ENCODE measurements at regions not wholly inside any gene's neighbourhood (a gene's known extent, or its start where the extent isn't known, plus 50 kb on each side); places are given as distances from the start of the nearest gene placed in this dataset.

DNA sequence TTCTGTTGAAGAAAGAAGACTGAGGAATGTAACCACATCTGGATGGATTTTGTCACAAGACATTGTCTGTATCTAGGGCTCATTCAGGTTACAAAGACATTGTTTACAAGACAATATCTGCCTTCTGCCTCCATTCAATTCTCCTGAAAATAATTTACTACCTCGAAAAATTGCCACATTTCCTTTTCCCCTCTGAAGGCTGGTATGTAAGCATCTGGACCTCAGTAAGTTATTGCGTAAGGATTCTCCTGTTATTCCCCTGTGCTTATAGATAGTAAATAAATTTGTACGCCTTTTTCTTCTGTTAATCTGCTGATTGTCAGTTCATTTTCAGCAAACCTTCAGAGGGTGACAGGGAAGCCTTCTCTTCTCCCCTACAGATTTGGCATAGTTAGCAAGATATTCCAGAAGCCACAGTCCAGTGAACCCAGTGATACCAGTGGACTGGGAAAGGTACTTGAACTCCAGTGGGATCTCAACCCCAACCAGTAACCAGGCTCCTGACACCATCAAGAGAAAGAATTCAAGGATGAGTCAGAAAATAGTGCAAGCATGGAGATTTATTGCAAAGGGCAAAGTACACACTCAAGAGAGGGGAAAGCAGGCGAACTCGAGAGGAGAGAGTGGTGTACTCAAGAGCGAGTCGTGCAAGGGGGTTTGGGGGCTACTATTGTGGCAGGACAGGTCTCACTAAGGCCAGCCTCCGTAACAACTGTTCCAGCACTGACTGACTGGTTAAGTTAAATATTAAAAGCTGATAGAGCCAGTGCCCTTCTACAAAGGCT, 706.9 kb upstream of the GHITM start:
- Histone ChIP-seq H3K27ac (ENCODE audit: low read length) (no peak overlapping the region), H3K4me1 (ENCODE audit: control insufficient read depth, insufficient read depth, low read length) (no peaks in the 10 kb centered on the region), H3K27me3 (ENCODE audit: control insufficient read depth, insufficient read depth) (no peaks in the 10 kb centered on the region), H3K9me3 (ENCODE audit: control insufficient read depth, low read length) (no peaks in the 10 kb centered on the region), H3K4me3 (ENCODE audit: low read length) (no peak overlapping the region)
- intact Hi-C loops (cut with DNase I), result no loop called here
- WGBS, result 87% methylated on average over 8 of the region's 8 CpGs
- no peak for DNase-seq
- ATAC-seq, result no peak

GRCh38 chr10:83433705-83434104, 705.6 kb upstream of the GHITM start:
- WGBS, result 66% methylated on average over 4 of the region's 4 CpGs
- Histone ChIP-seq H3K9me3 (ENCODE audit: control insufficient read depth, low read length) (no peaks in the 10 kb centered on the region), H3K27ac (ENCODE audit: low read length) (no peak overlapping the region), H3K4me3 (ENCODE audit: low read length) (no peak overlapping the region), H3K4me1 (ENCODE audit: control insufficient read depth, insufficient read depth, low read length) (no peaks in the 10 kb centered on the region), H3K27me3 (ENCODE audit: control insufficient read depth, insufficient read depth) (no peaks in the 10 kb centered on the region)
- intact Hi-C loops (cut with DNase I), result no loop called here
- DNase-seq (no peak), ATAC-seq (no peak)

GRCh38 chr10:83448013-83448412, 691.3 kb upstream of the GHITM start:
- 99% methylated on average over 1 of the region's 1 CpG for WGBS
- intact Hi-C loops (cut with DNase I), result no loop called here
- no peak overlapping the region for H3K4me3 ChIP-seq (ENCODE audit: low read length)
- no peak overlapping the region for H3K27ac ChIP-seq (ENCODE audit: low read length)
- no peaks in the 10 kb centered on the region for H3K4me1 ChIP-seq (ENCODE audit: control insufficient read depth, insufficient read depth, low read length)
- DNase-seq, result no peak
- H3K27me3 ChIP-seq (ENCODE audit: control insufficient read depth, insufficient read depth), result no peaks in the 10 kb centered on the region
- no peaks in the 10 kb centered on the region for H3K9me3 ChIP-seq (ENCODE audit: control insufficient read depth, low read length)
- ATAC-seq, result no peak

DNA sequence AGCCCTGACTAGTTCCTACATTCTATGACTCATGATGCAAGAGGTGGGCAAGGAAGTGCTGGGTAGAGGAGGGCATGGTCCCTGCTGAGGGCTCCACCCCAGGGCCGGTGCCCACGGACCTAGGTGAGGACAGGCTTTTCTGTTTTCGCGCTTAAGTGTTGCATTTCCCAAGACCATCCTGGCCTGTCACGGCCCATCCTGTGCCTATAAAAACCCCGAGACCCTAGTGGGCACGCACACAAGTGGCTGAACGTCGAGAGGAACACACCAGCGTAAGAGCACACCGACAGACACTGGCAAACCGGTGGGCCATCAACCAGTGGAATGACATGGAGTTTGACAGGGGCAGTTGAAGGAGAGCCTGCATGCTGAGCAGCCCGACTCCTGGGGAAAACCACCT, 680.7 kb upstream of the GHITM start:
- Histone ChIP-seq H3K4me1 (ENCODE audit: control insufficient read depth, insufficient read depth, low read length) (no peaks in the 10 kb centered on the region), H3K27ac (ENCODE audit: low read length) (no peak overlapping the region), H3K4me3 (ENCODE audit: low read length) (no peak overlapping the region), H3K27me3 (ENCODE audit: control insufficient read depth, insufficient read depth) (no peaks in the 10 kb centered on the region), H3K9me3 (ENCODE audit: control insufficient read depth, low read length) (no peaks in the 10 kb centered on the region)
- ATAC-seq (no peak), DNase-seq (peak in 1 of 3 donors; percentile 24)
- WGBS, result 86% methylated on average over 13 of the region's 13 CpGs
- intact Hi-C loops (cut with DNase I), result no loop called here

DNA sequence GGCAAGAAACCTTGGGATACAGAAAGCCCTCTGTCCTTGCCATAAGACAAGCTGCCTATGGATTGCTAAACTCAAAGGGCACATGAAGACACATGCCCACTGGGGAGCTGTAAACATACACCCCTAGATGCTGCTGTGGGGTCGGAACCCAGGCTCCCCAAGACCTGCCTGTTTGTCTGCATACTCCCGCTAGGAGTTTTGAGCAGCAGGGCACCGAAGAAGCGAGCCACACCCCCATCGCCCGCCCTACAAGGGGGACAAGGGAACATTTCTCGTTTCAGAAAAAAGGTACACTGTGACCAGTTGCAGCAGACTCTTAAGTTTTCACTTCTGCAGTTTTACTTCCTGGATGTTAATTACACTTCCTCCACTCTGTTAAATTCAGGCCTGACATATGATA, 680.2 kb upstream of the GHITM start:
- intact Hi-C loops (cut with DNase I), result no loop called here
- no peaks in the 10 kb centered on the region for H3K4me1 ChIP-seq (ENCODE audit: control insufficient read depth, insufficient read depth, low read length)
- no peaks in the 10 kb centered on the region for H3K27me3 ChIP-seq (ENCODE audit: control insufficient read depth, insufficient read depth)
- 91% methylated on average over 7 of the region's 7 CpGs for WGBS
- DNase-seq, result peak in 1 of 3 donors; percentile 27
- H3K9me3 ChIP-seq (ENCODE audit: control insufficient read depth, low read length), result no peaks in the 10 kb centered on the region
- H3K4me3 ChIP-seq (ENCODE audit: low read length), result no peak overlapping the region
- H3K27ac ChIP-seq (ENCODE audit: low read length), result no peak overlapping the region
- no peak for ATAC-seq

DNA sequence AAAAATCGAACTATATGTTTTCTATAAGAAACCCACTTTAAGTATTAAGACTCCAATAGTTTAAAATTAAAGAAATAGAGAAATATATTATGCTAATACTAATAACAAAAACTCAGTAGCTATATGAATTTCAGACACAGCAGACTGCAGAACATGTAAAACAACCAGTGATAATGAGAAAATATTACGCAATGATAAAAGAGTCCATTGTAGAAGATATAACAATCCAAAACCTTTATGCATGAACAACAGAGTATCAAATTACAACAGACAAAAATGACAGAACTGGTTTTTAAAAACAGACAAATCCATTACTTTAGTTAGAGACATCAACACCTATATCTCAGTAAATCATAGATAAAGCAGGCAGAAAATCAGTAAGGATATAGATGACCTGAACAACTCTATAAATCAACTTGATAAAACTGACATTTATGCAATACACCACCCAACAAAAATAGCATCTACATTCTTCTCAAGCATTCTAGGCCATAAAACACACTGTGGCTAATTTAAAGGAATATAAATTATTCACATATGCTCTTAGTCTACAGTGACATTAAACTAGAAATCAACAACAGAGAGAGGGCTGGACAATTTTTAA, 669.5 kb upstream of the GHITM start:
- H3K4me3 ChIP-seq (ENCODE audit: low read length), result no peak overlapping the region
- 92% methylated on average over 2 of the region's 2 CpGs for WGBS
- DNase-seq (no peak), ATAC-seq (no peak)
- no peaks in the 10 kb centered on the region for H3K27me3 ChIP-seq (ENCODE audit: control insufficient read depth, insufficient read depth)
- H3K4me1 ChIP-seq (ENCODE audit: control insufficient read depth, insufficient read depth, low read length), result no peaks in the 10 kb centered on the region
- no peak overlapping the region for H3K27ac ChIP-seq (ENCODE audit: low read length)
- no peaks in the 10 kb centered on the region for H3K9me3 ChIP-seq (ENCODE audit: control insufficient read depth, low read length)
- intact Hi-C loops (cut with DNase I), result no loop called here

DNA sequence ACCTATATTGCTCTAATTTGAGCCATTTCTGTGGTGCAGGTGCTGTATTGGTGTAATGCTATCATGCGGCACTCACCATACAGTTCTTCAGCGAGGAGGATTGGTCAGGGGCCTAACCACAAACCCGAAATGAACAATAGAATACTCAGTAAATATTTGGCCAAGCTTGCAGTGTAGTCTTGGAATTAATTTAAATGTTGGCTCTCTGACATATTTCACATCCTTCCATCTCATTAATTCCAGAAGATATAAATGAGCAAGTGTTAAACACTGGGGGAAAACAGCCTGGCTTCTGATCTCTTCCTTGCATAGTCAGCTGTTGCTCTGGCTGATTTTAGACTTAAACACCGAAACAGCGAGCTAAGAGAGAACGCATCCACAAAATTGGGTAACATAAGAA, 663.1 kb upstream of the GHITM start:
- WGBS, result 88% methylated on average over 6 of the region's 6 CpGs
- H3K27me3 ChIP-seq (ENCODE audit: control insufficient read depth, insufficient read depth), result no peaks in the 10 kb centered on the region
- H3K9me3 ChIP-seq (ENCODE audit: control insufficient read depth, low read length), result no peaks in the 10 kb centered on the region
- no peaks in the 10 kb centered on the region for H3K4me1 ChIP-seq (ENCODE audit: control insufficient read depth, insufficient read depth, low read length)
- intact Hi-C loops (cut with DNase I), result no loop called here
- H3K4me3 ChIP-seq (ENCODE audit: low read length), result no peak overlapping the region
- ATAC-seq (no peak), DNase-seq (no peak)
- H3K27ac ChIP-seq (ENCODE audit: low read length), result no peak overlapping the region

DNA sequence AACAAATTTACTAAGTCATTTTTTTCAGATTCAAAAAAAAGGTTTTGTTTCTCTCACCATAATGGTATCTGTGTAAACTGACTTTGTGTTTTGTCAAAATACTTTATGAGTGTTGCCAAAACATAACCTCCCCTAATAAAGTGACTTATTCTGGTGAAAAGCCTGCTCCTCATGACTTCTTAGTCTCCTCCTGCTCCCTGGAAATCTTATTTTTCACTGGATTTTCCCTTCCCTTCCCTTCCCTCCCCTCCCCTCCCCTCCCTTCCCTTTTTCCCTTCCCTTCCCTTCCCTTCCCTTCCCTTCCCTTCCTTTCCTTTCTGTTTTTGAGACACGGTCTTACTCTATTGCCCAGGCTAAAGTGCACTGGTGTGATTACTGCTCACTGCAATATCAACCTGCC, 650.1 kb upstream of the GHITM start:
- Histone ChIP-seq H3K27me3 (ENCODE audit: control insufficient read depth, insufficient read depth) (no peaks in the 10 kb centered on the region), H3K4me1 (ENCODE audit: control insufficient read depth, insufficient read depth, low read length) (no peaks in the 10 kb centered on the region), H3K9me3 (ENCODE audit: control insufficient read depth, low read length) (no peaks in the 10 kb centered on the region), H3K27ac (ENCODE audit: low read length) (no peak overlapping the region), H3K4me3 (ENCODE audit: low read length) (no peak overlapping the region)
- intact Hi-C loops (cut with DNase I), result no loop called here
- WGBS, result 67% methylated on average over 1 of the region's 1 CpG
- DNase-seq (no peak), ATAC-seq (no peak)

DNA sequence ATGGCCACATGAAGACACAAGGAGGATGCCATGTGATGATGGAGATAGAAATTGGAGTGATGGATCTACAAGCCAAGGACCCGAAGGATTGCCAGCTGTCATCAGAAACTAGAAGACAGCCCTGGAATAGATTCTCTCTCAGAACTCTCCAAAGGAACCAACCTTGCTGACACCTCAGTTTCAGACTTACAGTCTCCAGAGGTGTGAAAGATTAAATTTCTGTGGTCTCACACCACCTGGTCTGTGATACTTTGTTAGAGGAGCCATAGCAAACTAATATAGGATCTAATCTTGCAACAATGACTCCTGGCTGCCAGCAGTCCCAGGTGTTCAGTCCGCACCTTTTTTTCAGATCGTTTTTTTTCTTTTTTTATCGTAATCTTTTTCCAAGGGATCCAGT, 647.3 kb upstream of the GHITM start:
- Histone ChIP-seq H3K27me3 (ENCODE audit: control insufficient read depth, insufficient read depth) (no peaks in the 10 kb centered on the region), H3K4me3 (ENCODE audit: low read length) (no peak overlapping the region), H3K4me1 (ENCODE audit: control insufficient read depth, insufficient read depth, low read length) (no peaks in the 10 kb centered on the region), H3K9me3 (ENCODE audit: control insufficient read depth, low read length) (no peaks in the 10 kb centered on the region), H3K27ac (ENCODE audit: low read length) (no peak overlapping the region)
- DNase-seq (no peak), ATAC-seq (no peak)
- intact Hi-C loops (cut with DNase I), result no loop called here
- 66% methylated on average over 4 of the region's 4 CpGs for WGBS

DNA sequence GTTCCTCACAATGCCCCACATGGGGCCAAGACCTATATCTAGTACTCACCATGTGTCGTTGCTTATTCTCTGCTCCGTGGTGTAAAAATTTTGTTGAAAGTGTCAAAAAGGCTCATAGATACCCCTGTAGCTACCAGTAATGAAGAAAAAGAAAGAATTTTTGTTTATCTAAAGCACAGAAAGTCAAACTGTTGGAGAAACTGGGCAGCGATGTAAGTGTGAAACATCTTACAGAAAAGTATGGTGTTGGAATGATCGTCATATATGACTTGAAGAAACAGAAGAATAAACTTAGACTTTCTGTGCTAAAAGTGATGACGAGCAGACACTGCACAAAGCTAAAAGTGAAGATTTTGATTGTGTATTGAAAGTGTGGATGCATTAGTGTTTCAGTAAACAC, 626.6 kb upstream of the GHITM start:
- Histone ChIP-seq H3K4me3 (ENCODE audit: low read length) (no peak overlapping the region), H3K4me1 (ENCODE audit: control insufficient read depth, insufficient read depth, low read length) (no peaks in the 10 kb centered on the region), H3K27me3 (ENCODE audit: control insufficient read depth, insufficient read depth) (no peaks in the 10 kb centered on the region), H3K27ac (ENCODE audit: low read length) (no peak overlapping the region), H3K9me3 (ENCODE audit: control insufficient read depth, low read length) (no peaks in the 10 kb centered on the region)
- no peak for DNase-seq
- intact Hi-C loops (cut with DNase I), result no loop called here
- ATAC-seq, result no peak
- 88% methylated on average over 5 of the region's 5 CpGs for WGBS

- DNase-seq (no peak), ATAC-seq (no peak)
- intact Hi-C loops (cut with DNase I), result no loop called here
- Histone ChIP-seq H3K27me3 (ENCODE audit: control insufficient read depth, insufficient read depth) (no peaks in the 10 kb centered on the region), H3K4me1 (ENCODE audit: control insufficient read depth, insufficient read depth, low read length) (no peaks in the 10 kb centered on the region), H3K27ac (ENCODE audit: low read length) (no peak overlapping the region), H3K4me3 (ENCODE audit: low read length) (no peak overlapping the region), H3K9me3 (ENCODE audit: control insufficient read depth, low read length) (no peaks in the 10 kb centered on the region)
- WGBS, result 70% methylated on average over 3 of the region's 3 CpGs
Observed at GRCh38 chr10:83515001-83515400, 624.3 kb upstream of the GHITM start.

- no peaks in the 10 kb centered on the region for H3K27me3 ChIP-seq (ENCODE audit: control insufficient read depth, insufficient read depth)
- 86% methylated on average over 4 of the region's 4 CpGs for WGBS
- intact Hi-C loops (cut with DNase I), result no loop called here
- ATAC-seq (no peak), DNase-seq (no peak)
- H3K4me3 ChIP-seq (ENCODE audit: low read length), result no peak overlapping the region
- no peak overlapping the region for H3K27ac ChIP-seq (ENCODE audit: low read length)
- no peaks in the 10 kb centered on the region for H3K4me1 ChIP-seq (ENCODE audit: control insufficient read depth, insufficient read depth, low read length)
- no peaks in the 10 kb centered on the region for H3K9me3 ChIP-seq (ENCODE audit: control insufficient read depth, low read length)
Observed at GRCh38 chr10:83516788-83517187, 622.5 kb upstream of the GHITM start.
